Stromal cell of bone marrow (primary cell): ENCODE measurements at regions not wholly inside any gene's neighbourhood (a gene's known extent, or its start where the extent isn't known, plus 50 kb on each side); places are given as distances from the start of the nearest gene placed in this dataset.
"Not testable (repeated sequence)": the region's sequence is repeated elsewhere in the genome, so short reads cannot be mapped to it uniquely, and the experiment has no call there.

ENCODE experiments used
- DNase-seq: peaks from one replicate; pipeline ENCODE4 v3.0.0-alpha.2; 2012; ENCODE audit warnings: low read depth

GRCh38 chr1:144516172-144516571 is 54.7 kb upstream of the NBPF15 start:
- not testable (repeated sequence) for DNase-seq

GRCh38 chr1:144516906-144517305 is 55.4 kb upstream of the NBPF15 start:
- not testable (repeated sequence) for DNase-seq

- not testable (repeated sequence) for DNase-seq
These were observed 57.0 kb upstream of the NBPF15 start for GRCh38 chr1:144518439-144518838.

- not testable (repeated sequence) for DNase-seq
These were observed 58.2 kb upstream of the NBPF15 start for GRCh38 chr1:144519528-144520189.

- peak; percentile 2 for DNase-seq
These were observed 62.4 kb upstream of the NBPF15 start for GRCh38 chr1:144523661-144524407.

GRCh38 chr1:144532156-144532607 is 60.5 kb upstream of the PPIAL4F start:
- DNase-seq = not testable (repeated sequence)

- not testable (repeated sequence) for DNase-seq
These were observed 59.2 kb upstream of the PPIAL4F start for GRCh38 chr1:144533480-144533879.

- not testable (repeated sequence) for DNase-seq
These were observed 58.4 kb upstream of the PPIAL4F start for GRCh38 chr1:144534286-144534685.

- DNase-seq = not testable (repeated sequence)
These were observed 56.0 kb upstream of the PPIAL4F start for GRCh38 chr1:144536677-144537076.

GRCh38 chr1:144537234-144537633 is 55.5 kb upstream of the PPIAL4F start:
- not testable (repeated sequence) for DNase-seq

- not testable (repeated sequence) for DNase-seq
These were observed 54.0 kb upstream of the PPIAL4F start for GRCh38 chr1:144538736-144539135.

GRCh38 chr1:144539191-144539960 is 53.3 kb upstream of the PPIAL4F start:
- not testable (repeated sequence) for DNase-seq
